ENCODE measurements at regions not wholly inside any gene's neighbourhood (a gene's known extent, or its start where the extent isn't known, plus 50 kb on each side); places are given as distances from the start of the nearest gene placed in this dataset.
"Not testable (repeated sequence)": the region's sequence is repeated elsewhere in the genome, so short reads cannot be mapped to it uniquely, and the experiment has no call there.

GRCh38 chr11:134599299-134599771, 187.3 kb upstream of the B3GAT1 start:
- Mint-ChIP-seq H3K4me1 (ENCODE audit: low read depth) (no peaks in the 10 kb centered on the region), H3K27ac (no peak overlapping the region), H3K4me3 (no peak overlapping the region), H3K9me3 (no peaks in the 10 kb centered on the region), H3K27me3 (peaks cover 12% of the 10 kb centered on the region), H3K36me3 (no peaks in the 10 kb centered on the region)
- ChIA-PET CTCF (no interaction called here), POLR2A (no interaction called here)
- intact Hi-C loops (cut with micrococcal nuclease), result no loop called here
- DNase-seq, result no peak

DNA sequence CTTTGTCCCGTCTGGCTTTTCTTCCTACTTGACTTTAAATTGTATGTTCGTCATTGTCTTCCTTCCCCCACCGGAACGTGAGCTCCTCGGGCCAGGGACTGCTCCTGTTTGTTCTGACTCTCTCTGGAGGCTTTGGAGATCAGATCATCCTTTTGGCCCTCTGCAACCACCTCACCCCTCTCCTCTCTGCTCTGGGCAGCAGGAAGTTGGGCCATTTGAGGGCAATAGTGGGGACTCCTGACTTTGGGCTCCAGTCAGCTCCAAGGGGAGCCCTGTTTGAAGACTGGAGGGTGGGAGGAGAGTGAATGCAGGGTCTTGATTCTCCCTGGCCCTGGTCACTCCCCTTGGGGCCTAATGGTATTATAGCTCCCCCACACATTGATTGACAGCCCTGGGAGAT, 186.3 kb upstream of the B3GAT1 start:
- H3K36me3 Mint-ChIP-seq, result no peaks in the 10 kb centered on the region
- no peak overlapping the region for H3K4me3 Mint-ChIP-seq
- no peaks in the 10 kb centered on the region for H3K9me3 Mint-ChIP-seq
- intact Hi-C loops (cut with micrococcal nuclease), result no loop called here
- POLR2A ChIA-PET, result no interaction called here
- peaks cover 10% of the 10 kb centered on the region for H3K27me3 Mint-ChIP-seq
- no peaks in the 10 kb centered on the region for H3K4me1 Mint-ChIP-seq (ENCODE audit: low read depth)
- no peak for DNase-seq
- no peak overlapping the region for H3K27ac Mint-ChIP-seq
- CTCF ChIA-PET, result no interaction called here

GRCh38 chr11:134597452-134597851, 185.4 kb upstream of the B3GAT1 start:
- DNase-seq, result no peak
- H3K4me1 Mint-ChIP-seq (ENCODE audit: low read depth), result no peaks in the 10 kb centered on the region
- no peak overlapping the region for H3K4me3 Mint-ChIP-seq
- intact Hi-C loops (cut with micrococcal nuclease), result no loop called here
- peaks cover 9% of the 10 kb centered on the region for H3K27me3 Mint-ChIP-seq
- H3K9me3 Mint-ChIP-seq, result no peaks in the 10 kb centered on the region
- no peak overlapping the region for H3K27ac Mint-ChIP-seq
- POLR2A ChIA-PET, result no interaction called here
- CTCF ChIA-PET, result no interaction called here
- H3K36me3 Mint-ChIP-seq, result no peaks in the 10 kb centered on the region

DNA sequence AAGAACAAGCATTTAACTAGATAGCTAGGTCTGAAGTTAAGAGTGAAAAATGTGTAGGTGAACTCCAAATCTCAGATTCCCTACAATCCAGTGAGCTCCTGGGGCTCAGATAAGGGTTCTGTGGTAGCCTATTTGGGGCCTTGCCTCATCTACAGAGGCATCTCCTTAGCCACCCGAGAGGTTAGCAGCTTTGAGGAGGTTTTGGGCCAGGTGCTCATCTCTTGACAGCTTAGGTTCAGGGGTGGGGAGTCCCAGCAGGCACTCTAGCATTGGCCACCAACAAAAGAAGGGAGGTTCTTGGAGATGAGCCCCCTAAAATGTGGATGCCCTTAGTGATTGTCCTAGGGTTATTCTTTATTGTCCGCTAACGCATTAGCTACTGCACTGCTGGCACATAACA, 184.4 kb upstream of the B3GAT1 start:
- Mint-ChIP-seq H3K27ac (no peak overlapping the region), H3K4me1 (ENCODE audit: low read depth) (no peaks in the 10 kb centered on the region), H3K36me3 (no peaks in the 10 kb centered on the region), H3K4me3 (no peak overlapping the region), H3K9me3 (no peaks in the 10 kb centered on the region), H3K27me3 (peaks cover 9% of the 10 kb centered on the region)
- intact Hi-C loops (cut with micrococcal nuclease), result no loop called here
- ChIA-PET CTCF (no interaction called here), POLR2A (no interaction called here)
- DNase-seq, result no peak

- Mint-ChIP-seq H3K4me3 (no peak overlapping the region), H3K9me3 (no peaks in the 10 kb centered on the region), H3K27me3 (peaks cover 8% of the 10 kb centered on the region), H3K27ac (no peak overlapping the region), H3K4me1 (ENCODE audit: low read depth) (no peaks in the 10 kb centered on the region), H3K36me3 (no peaks in the 10 kb centered on the region)
- CTCF ChIA-PET, result interaction anchor here (0.8 to 1.3 kb wide), 2 partner anchors 15 to 26 kb away, joined by 4 read pairs; no protein-coding TSS in a partner anchor
- peak; percentile 67 for DNase-seq
- POLR2A ChIA-PET, result no interaction called here
- intact Hi-C loops (cut with micrococcal nuclease), result no loop called here
Observed at GRCh38 chr11:134592391-134592990, 180.4 kb upstream of the B3GAT1 start.

DNA sequence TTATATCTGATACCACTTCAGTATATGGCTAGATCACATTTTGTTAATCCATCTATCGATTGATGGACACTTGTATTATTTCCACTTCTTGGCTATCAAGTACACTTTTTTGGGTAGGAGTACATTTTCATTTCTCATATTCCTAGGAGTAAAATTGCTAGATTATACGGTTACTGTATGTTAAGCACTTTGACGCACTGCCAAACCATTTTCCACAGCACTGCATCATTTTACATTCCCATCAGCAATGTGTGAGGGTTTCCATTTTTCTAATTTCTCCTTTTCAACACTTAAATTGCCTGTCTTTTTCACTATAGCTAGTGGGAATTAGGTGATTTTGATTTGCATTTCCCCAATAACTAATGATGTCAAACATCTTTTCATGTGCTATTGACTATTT, 179.3 kb upstream of the B3GAT1 start:
- CTCF ChIA-PET, result interaction anchor here (0.8 to 1.3 kb wide), 2 partner anchors 14 to 27 kb away, joined by 4 read pairs; no protein-coding TSS in a partner anchor
- Mint-ChIP-seq H3K4me1 (ENCODE audit: low read depth) (no peaks in the 10 kb centered on the region), H3K36me3 (no peaks in the 10 kb centered on the region), H3K27me3 (peaks cover 12% of the 10 kb centered on the region), H3K9me3 (no peaks in the 10 kb centered on the region), H3K27ac (no peak overlapping the region), H3K4me3 (no peak overlapping the region)
- no peak for DNase-seq
- POLR2A ChIA-PET, result no interaction called here
- intact Hi-C loops (cut with micrococcal nuclease), result no loop called here

DNA sequence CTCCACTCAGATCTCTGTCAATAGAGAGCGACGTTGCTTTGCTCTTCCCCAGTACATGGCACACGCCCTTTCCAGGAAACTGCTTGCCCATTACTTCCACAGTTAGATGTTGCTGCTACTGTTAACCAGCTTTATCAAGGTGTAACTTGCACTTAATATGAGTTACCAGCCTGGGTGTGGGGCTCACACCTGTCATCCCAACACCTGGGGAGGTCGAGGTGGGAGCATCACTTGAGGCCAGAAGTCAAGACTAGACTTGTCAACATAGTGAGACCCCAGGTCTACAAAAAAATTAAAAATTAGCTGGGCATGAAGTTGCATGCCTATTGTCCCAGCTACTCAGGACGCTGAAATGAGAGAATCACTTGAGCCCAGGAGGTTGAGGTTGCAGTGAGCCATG, 177.1 kb upstream of the B3GAT1 start:
- Mint-ChIP-seq H3K9me3 (no peaks in the 10 kb centered on the region), H3K4me1 (ENCODE audit: low read depth) (no peaks in the 10 kb centered on the region), H3K36me3 (no peaks in the 10 kb centered on the region), H3K27me3 (peaks cover 14% of the 10 kb centered on the region), H3K27ac (no peak overlapping the region), H3K4me3 (no peak overlapping the region)
- CTCF ChIA-PET, result interaction anchor here (1.2 kb wide), 1 partner anchor 10 kb away, joined by 3 read pairs; no protein-coding TSS in a partner anchor
- intact Hi-C loops (cut with micrococcal nuclease), result loop anchor here (10.0 kb wide), 1 partner anchor 314 kb away; the partner anchor contains the start of gene GLB1L3
- no peak for DNase-seq
- POLR2A ChIA-PET, result no interaction called here

DNA sequence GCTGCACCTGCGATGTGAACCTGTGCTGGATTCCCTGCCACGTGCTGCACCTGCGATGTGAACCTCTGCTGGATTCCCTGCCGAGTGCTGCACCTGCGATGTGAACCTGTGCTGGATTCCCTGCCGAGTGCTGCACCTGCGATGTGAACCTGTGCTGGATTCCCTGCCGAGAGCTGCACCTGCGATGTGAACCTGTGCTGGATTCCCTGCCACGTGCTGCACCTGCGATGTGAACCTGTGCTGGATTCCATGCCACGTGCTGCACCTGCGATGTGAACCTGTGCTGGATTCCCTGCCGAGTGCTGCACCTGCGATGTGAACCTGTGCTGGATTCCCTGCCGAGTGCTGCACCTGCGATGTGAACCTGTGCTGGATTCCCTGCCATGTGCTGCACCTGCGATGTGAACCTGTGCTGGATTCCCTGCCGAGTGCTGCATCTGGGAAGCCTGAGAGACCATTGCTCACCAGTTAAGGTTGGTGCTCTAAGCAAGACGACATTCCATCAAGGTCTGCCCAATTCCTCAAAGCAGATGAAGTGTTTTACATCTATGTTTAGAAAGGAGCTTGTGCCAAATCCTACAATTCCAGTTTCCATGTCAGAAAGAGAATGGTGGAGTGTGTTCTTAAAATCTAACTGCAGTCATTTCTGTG, 176.5 kb upstream of the B3GAT1 start:
- CTCF ChIA-PET, result interaction anchor here (1.2 kb wide), 1 partner anchor 10 kb away, joined by 3 read pairs; no protein-coding TSS in a partner anchor

DNA sequence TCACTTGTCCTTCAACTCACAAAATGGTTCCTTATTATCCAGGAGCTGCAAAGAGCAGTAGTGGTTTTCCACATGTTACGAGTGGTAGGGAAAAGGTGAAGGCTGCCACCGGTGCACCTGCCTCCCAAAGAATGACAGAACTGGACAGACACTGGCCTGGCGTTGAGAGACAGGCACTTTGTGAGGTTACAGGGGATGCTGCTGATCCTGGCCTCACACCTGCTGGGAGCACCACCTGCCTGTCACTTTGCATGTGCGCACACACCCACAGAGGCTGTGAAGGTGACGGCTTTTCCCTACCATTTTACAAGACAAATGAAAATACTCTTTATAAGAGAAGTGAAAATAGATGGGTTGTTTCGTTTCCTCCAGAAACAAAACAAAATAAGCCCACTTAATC, 175.3 kb upstream of the B3GAT1 start:
- intact Hi-C loops (cut with micrococcal nuclease), result loop anchor here (10.0 kb wide), 1 partner anchor 313 kb away; the partner anchor contains the start of gene GLB1L3
- H3K4me1 Mint-ChIP-seq (ENCODE audit: low read depth), result peaks cover 10% of the 10 kb centered on the region
- H3K4me3 Mint-ChIP-seq, result no peak overlapping the region
- H3K36me3 Mint-ChIP-seq, result no peaks in the 10 kb centered on the region
- DNase-seq, result no peak
- POLR2A ChIA-PET, result no interaction called here
- H3K9me3 Mint-ChIP-seq, result no peaks in the 10 kb centered on the region
- CTCF ChIA-PET, result no interaction called here
- H3K27me3 Mint-ChIP-seq, result peaks cover 17% of the 10 kb centered on the region
- no peak overlapping the region for H3K27ac Mint-ChIP-seq

More for the DNA sequence above, 176.5 kb upstream of the B3GAT1 start:
- DNase-seq; H3K27ac Mint-ChIP-seq; H3K4me1 Mint-ChIP-seq (ENCODE audit: low read depth); H3K36me3 Mint-ChIP-seq; H3K9me3 Mint-ChIP-seq; POLR2A ChIA-PET; H3K4me3 Mint-ChIP-seq: not testable (repeated sequence)
- intact Hi-C loops (cut with micrococcal nuclease), result loop anchor here (10.0 kb wide), 1 partner anchor 314 kb away; the partner anchor contains the start of gene GLB1L3
- peaks cover 17% of the 10 kb centered on the region for H3K27me3 Mint-ChIP-seq

DNA sequence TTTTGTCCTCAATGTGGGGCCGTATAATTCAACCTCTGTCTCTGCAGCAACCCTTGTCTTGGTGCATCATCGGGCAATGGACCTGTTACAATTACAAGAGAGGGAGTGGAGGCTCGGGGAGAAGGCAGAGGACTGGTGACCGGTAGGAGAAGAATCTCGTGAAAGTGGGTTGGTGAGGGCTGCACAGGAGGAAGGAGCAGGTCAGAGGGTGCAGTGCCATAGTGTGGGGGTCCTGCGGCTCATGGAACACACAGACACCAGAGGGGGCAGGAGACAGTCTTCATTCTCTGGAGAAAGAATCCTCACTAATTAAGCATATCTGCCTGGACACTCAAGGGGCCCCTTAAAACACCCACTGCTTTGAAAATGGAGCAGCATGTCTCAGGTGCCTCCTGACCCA, 174.7 kb upstream of the B3GAT1 start:
- peaks cover 14% of the 10 kb centered on the region for H3K27me3 Mint-ChIP-seq
- H3K4me3 Mint-ChIP-seq, result no peak overlapping the region
- ChIA-PET CTCF (no interaction called here), POLR2A (no interaction called here)
- DNase-seq, result no peak
- intact Hi-C loops (cut with micrococcal nuclease), result loop anchor here (10.0 kb wide), 1 partner anchor 312 kb away; the partner anchor contains the start of gene GLB1L3
- no peaks in the 10 kb centered on the region for H3K9me3 Mint-ChIP-seq
- no peak overlapping the region for H3K27ac Mint-ChIP-seq
- H3K36me3 Mint-ChIP-seq, result no peaks in the 10 kb centered on the region
- peaks cover 10% of the 10 kb centered on the region for H3K4me1 Mint-ChIP-seq (ENCODE audit: low read depth)

- H3K4me3 Mint-ChIP-seq, result no peak overlapping the region
- no peaks in the 10 kb centered on the region for H3K36me3 Mint-ChIP-seq
- H3K27ac Mint-ChIP-seq, result no peak overlapping the region
- H3K27me3 Mint-ChIP-seq, result peaks cover 14% of the 10 kb centered on the region
- peaks cover 10% of the 10 kb centered on the region for H3K4me1 Mint-ChIP-seq (ENCODE audit: low read depth)
- ChIA-PET POLR2A (no interaction called here), CTCF (no interaction called here)
- no peaks in the 10 kb centered on the region for H3K9me3 Mint-ChIP-seq
- DNase-seq, result no peak
- intact Hi-C loops (cut with micrococcal nuclease), result loop anchor here (10.0 kb wide), 1 partner anchor 311 kb away; the partner anchor contains the start of gene GLB1L3
Observed at GRCh38 chr11:134585666-134586610, 173.9 kb upstream of the B3GAT1 start.

Data from activated CD4-positive, alpha-beta memory T cell treated with anti-CD3 and anti-CD28 coated beads for 36 hours (primary cell).